Activated T-cell treated with anti-CD3 and anti-CD28 coated beads, Interleukin-2, amount 50 U/mL, for 4 hours (primary cell): ENCODE measurements at regions not wholly inside any gene's neighbourhood (a gene's known extent, or its start where the extent isn't known, plus 50 kb on each side); places are given as distances from the start of the nearest gene placed in this dataset.

ENCODE experiments used
- ATAC-seq, 2 donors: fragments of 200-7000 bp; cut with Tn5 transposase; one replicate each; pipeline ENCODE4 v1.10.0; 2021
- DNase-seq: peaks from one replicate; pipeline ENCODE4 v3.0.0-alpha.2; 2020
- H3K27me3 Mint-ChIP-seq: one replicate; pipeline ENCODE4 v1.8.0; 2021; ENCODE audit warnings: low read depth, mixed read lengths
- H3K36me3 Mint-ChIP-seq: one replicate; pipeline ENCODE4 v1.8.0; 2022; ENCODE audit warnings: mixed read lengths; ENCODE audit not compliant: insufficient read depth
- H3K4me1 Mint-ChIP-seq: one replicate; pipeline ENCODE4 v1.8.0; 2021; ENCODE audit warnings: low read depth, mixed read lengths
- H3K4me3 Mint-ChIP-seq: one replicate; pipeline ENCODE4 v1.8.0; 2021; ENCODE audit warnings: mild to moderate bottlenecking, moderate library complexity, mixed read lengths
- H3K9me3 Mint-ChIP-seq: one replicate; pipeline ENCODE4 v1.8.0; 2021; ENCODE audit warnings: mixed read lengths

GRCh38 chr17:33352526-33352925 is 59.4 kb upstream of the ASIC2 start:
- Mint-ChIP-seq H3K9me3 (no peaks in the 10 kb centered on the region), H3K27me3 (peaks cover 2% of the 10 kb centered on the region), H3K36me3 (no peaks in the 10 kb centered on the region), H3K4me1 (no peaks in the 10 kb centered on the region), H3K4me3 (no peak overlapping the region)
- ATAC-seq = no peak
- no peak for DNase-seq

- Mint-ChIP-seq H3K27me3 (peaks cover 2% of the 10 kb centered on the region), H3K9me3 (no peaks in the 10 kb centered on the region), H3K36me3 (no peaks in the 10 kb centered on the region), H3K4me1 (no peaks in the 10 kb centered on the region), H3K4me3 (no peak overlapping the region)
- ATAC-seq (no peak), DNase-seq (no peak)
These were observed 63.2 kb upstream of the ASIC2 start for GRCh38 chr17:33356266-33356665.

- peaks cover 9% of the 10 kb centered on the region for H3K27me3 Mint-ChIP-seq
- H3K4me3 Mint-ChIP-seq = no peak overlapping the region
- ATAC-seq = no peak
- no peaks in the 10 kb centered on the region for H3K36me3 Mint-ChIP-seq
- DNase-seq = no peak
- H3K4me1 Mint-ChIP-seq = no peaks in the 10 kb centered on the region
- H3K9me3 Mint-ChIP-seq = no peaks in the 10 kb centered on the region
These were observed 70.4 kb upstream of the ASIC2 start for GRCh38 chr17:33363475-33363874.

- ATAC-seq = no peak
- Mint-ChIP-seq H3K36me3 (no peaks in the 10 kb centered on the region), H3K9me3 (peaks cover 3% of the 10 kb centered on the region), H3K4me1 (no peaks in the 10 kb centered on the region), H3K27me3 (peaks cover 17% of the 10 kb centered on the region), H3K4me3 (no peak overlapping the region)
- DNase-seq = no peak
These were observed 73.9 kb upstream of the ASIC2 start for GRCh38 chr17:33366960-33367359.

GRCh38 chr17:33369149-33369548 is 76.1 kb upstream of the ASIC2 start:
- peaks cover 3% of the 10 kb centered on the region for H3K9me3 Mint-ChIP-seq
- ATAC-seq (no peak), DNase-seq (no peak)
- no peaks in the 10 kb centered on the region for H3K36me3 Mint-ChIP-seq
- H3K4me3 Mint-ChIP-seq = no peak overlapping the region
- no peaks in the 10 kb centered on the region for H3K4me1 Mint-ChIP-seq
- H3K27me3 Mint-ChIP-seq = peaks cover 20% of the 10 kb centered on the region

GRCh38 chr17:33369876-33370275 is 76.8 kb upstream of the ASIC2 start:
- Mint-ChIP-seq H3K9me3 (peaks cover 3% of the 10 kb centered on the region), H3K4me1 (no peaks in the 10 kb centered on the region), H3K4me3 (no peak overlapping the region), H3K36me3 (no peaks in the 10 kb centered on the region), H3K27me3 (peaks cover 20% of the 10 kb centered on the region)
- DNase-seq = no peak
- ATAC-seq = no peak

- no peaks in the 10 kb centered on the region for H3K36me3 Mint-ChIP-seq
- ATAC-seq = no peak
- DNase-seq = no peak
- no peaks in the 10 kb centered on the region for H3K4me1 Mint-ChIP-seq
- peaks cover 3% of the 10 kb centered on the region for H3K9me3 Mint-ChIP-seq
- H3K4me3 Mint-ChIP-seq = no peak overlapping the region
- peaks cover 16% of the 10 kb centered on the region for H3K27me3 Mint-ChIP-seq
These were observed 77.3 kb upstream of the ASIC2 start for GRCh38 chr17:33370401-33370800.

GRCh38 chr17:33371377-33371776 is 78.3 kb upstream of the ASIC2 start:
- DNase-seq = no peak
- Mint-ChIP-seq H3K36me3 (no peaks in the 10 kb centered on the region), H3K9me3 (peaks cover 3% of the 10 kb centered on the region), H3K4me1 (no peaks in the 10 kb centered on the region), H3K4me3 (no peak overlapping the region), H3K27me3 (peaks cover 15% of the 10 kb centered on the region)
- no peak for ATAC-seq

- DNase-seq (no peak), ATAC-seq (no peak)
- no peaks in the 10 kb centered on the region for H3K4me1 Mint-ChIP-seq
- no peak overlapping the region for H3K4me3 Mint-ChIP-seq
- no peaks in the 10 kb centered on the region for H3K36me3 Mint-ChIP-seq
- peaks cover 15% of the 10 kb centered on the region for H3K27me3 Mint-ChIP-seq
- H3K9me3 Mint-ChIP-seq = peaks cover 3% of the 10 kb centered on the region
These were observed 80.2 kb upstream of the ASIC2 start for GRCh38 chr17:33373273-33373672.

- H3K4me3 Mint-ChIP-seq = no peak overlapping the region
These were observed 82.0 kb upstream of the ASIC2 start for GRCh38 chr17:33375103-33375502.

GRCh38 chr17:33375783-33376182 is 82.7 kb upstream of the ASIC2 start:
- H3K27me3 Mint-ChIP-seq = peaks cover 10% of the 10 kb centered on the region
- H3K36me3 Mint-ChIP-seq = no peaks in the 10 kb centered on the region
- H3K4me1 Mint-ChIP-seq = no peaks in the 10 kb centered on the region
- ATAC-seq (no peak), DNase-seq (no peak)
- H3K4me3 Mint-ChIP-seq = no peak overlapping the region
- no peaks in the 10 kb centered on the region for H3K9me3 Mint-ChIP-seq

More at GRCh38 chr17:33375103-33375502, 82.0 kb upstream of the ASIC2 start:
- Mint-ChIP-seq H3K9me3 (no peaks in the 10 kb centered on the region), H3K36me3 (no peaks in the 10 kb centered on the region), H3K4me1 (no peaks in the 10 kb centered on the region), H3K27me3 (peaks cover 10% of the 10 kb centered on the region)
- DNase-seq = no peak
- no peak for ATAC-seq

- no peaks in the 10 kb centered on the region for H3K9me3 Mint-ChIP-seq
- ATAC-seq (no peak), DNase-seq (no peak)
- no peaks in the 10 kb centered on the region for H3K4me1 Mint-ChIP-seq
- H3K36me3 Mint-ChIP-seq = no peaks in the 10 kb centered on the region
- H3K4me3 Mint-ChIP-seq = no peak overlapping the region
- no peaks in the 10 kb centered on the region for H3K27me3 Mint-ChIP-seq
These were observed 84.9 kb upstream of the ASIC2 start for GRCh38 chr17:33377837-33378595.

- no peak for ATAC-seq
These were observed 88.1 kb upstream of the ASIC2 start for GRCh38 chr17:33381201-33381600.

GRCh38 chr17:33383488-33384023 is 90.5 kb upstream of the ASIC2 start:
- DNase-seq (no peak), ATAC-seq (no peak)
- Mint-ChIP-seq H3K9me3 (no peaks in the 10 kb centered on the region), H3K4me3 (no peak overlapping the region), H3K27me3 (no peaks in the 10 kb centered on the region), H3K4me1 (no peaks in the 10 kb centered on the region), H3K36me3 (no peaks in the 10 kb centered on the region)

More at GRCh38 chr17:33381201-33381600, 88.1 kb upstream of the ASIC2 start:
- DNase-seq = no peak
- H3K27me3 Mint-ChIP-seq = no peaks in the 10 kb centered on the region
- no peak overlapping the region for H3K4me3 Mint-ChIP-seq
- no peaks in the 10 kb centered on the region for H3K4me1 Mint-ChIP-seq
- H3K36me3 Mint-ChIP-seq = no peaks in the 10 kb centered on the region
- H3K9me3 Mint-ChIP-seq = no peaks in the 10 kb centered on the region

- no peak for DNase-seq
- H3K36me3 Mint-ChIP-seq = no peaks in the 10 kb centered on the region
- no peaks in the 10 kb centered on the region for H3K4me1 Mint-ChIP-seq
- no peak for ATAC-seq
- no peak overlapping the region for H3K4me3 Mint-ChIP-seq
- H3K9me3 Mint-ChIP-seq = no peaks in the 10 kb centered on the region
- no peaks in the 10 kb centered on the region for H3K27me3 Mint-ChIP-seq
These were observed 92.0 kb upstream of the ASIC2 start for GRCh38 chr17:33385133-33385532.
